Activated CD8-positive, alpha-beta memory T cell treated with anti-CD3 and anti-CD28 coated beads for 24 hours (primary cell): ENCODE measurements at regions not wholly inside any gene's neighbourhood (a gene's known extent, or its start where the extent isn't known, plus 50 kb on each side); places are given as distances from the start of the nearest gene placed in this dataset.
"Not testable (repeated sequence)": the region's sequence is repeated elsewhere in the genome, so short reads cannot be mapped to it uniquely, and the experiment has no call there.

ENCODE experiments used
- DNase-seq: peaks from one replicate; pipeline ENCODE4 v3.0.0-alpha.2; 2020

DNA sequence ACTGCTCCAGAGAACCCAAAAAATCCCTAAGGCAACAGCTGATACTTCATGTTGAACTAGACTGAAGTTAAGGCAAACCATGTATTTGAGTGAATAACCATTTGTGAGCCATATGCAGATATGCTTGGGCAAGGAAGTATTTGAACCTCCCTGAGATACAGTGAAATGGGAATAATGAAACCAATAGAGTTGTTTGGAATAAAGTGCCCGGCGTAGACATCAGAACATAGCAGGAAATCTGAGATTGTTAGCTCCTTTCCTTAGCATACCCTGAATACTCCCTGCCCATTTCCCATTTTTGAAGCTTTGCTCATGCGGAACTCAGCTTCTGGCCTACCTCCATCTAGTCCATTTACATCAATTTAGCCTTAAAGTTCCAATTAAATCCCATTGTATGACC, 611.9 kb downstream of the EFNA5 start:
- DNase-seq, result no peak

DNA sequence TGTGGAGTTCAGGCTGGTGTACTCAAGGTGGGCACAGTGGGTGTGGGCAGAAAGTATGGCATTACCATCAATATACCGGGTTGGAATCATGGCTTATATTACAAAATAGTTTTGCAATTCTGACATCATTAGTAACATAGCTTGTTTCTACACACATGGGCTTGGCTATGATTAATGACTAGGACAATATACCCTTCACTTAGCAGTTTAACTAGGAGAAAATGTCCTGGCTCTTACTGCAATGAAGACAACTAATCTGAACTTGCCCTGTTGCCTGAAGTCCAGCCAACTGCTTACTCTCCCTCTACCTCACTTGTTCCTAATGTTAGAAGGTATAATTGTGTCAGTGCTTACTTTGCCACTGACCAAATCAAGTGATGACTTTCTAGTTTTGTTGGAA, 612.5 kb downstream of the EFNA5 start:
- DNase-seq, result no peak

DNA sequence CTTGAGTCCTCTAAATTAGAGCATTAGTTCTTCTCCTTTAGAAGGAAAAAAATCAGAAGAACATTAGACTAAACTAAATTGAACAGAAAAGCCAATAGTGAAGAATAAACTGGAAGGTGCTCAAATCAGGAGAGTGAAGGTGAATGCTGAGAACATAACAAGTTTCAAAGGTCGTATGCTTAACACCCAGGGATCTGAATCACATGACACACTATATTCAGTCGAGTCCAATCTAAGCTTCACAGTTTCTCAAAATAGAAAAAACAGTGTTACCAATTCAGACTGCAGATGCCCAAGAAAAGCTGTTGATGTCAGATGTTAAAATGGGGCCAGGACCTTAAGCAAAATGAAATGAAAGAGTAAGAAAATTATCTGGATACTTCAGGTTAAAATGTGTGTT, 614.5 kb downstream of the EFNA5 start:
- DNase-seq, result no peak

DNA sequence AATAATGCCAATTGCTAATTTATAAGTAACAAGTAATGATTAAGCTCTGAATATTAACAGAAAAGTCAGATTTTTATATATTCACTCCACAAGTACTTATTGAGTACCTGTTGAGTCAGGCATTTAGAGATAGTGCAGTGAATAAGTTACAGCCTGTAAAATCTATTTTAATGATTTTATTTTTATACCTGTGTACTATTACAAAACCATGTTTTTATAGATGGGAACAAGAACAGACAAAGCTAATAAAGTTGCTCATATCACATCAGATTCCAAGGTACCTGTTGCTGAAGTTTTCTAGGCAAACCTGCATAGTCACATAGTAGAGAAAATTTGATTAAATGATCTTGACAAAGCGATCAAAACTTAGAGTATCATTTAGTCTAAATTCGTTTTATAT, 623.7 kb downstream of the EFNA5 start:
- DNase-seq, result no peak

DNA sequence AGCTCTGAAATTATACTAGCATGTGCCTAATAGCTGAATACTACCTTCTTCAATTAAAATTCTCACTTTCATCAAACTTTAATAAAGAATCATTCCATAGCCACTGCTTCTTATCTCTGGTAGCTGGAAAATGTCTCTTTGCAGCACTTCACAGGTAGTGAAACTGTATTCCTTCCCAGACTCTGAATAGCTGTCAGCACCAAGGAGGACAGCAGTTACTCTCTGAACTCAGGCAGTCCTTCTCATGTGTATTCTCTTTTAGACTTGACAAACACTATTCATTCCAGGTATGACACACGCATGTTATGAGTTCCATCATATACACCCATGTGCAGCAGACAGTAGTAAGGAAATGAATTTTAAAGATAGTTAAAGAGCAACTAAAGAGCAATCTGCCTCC, 627.1 kb downstream of the EFNA5 start:
- no peak for DNase-seq

DNA sequence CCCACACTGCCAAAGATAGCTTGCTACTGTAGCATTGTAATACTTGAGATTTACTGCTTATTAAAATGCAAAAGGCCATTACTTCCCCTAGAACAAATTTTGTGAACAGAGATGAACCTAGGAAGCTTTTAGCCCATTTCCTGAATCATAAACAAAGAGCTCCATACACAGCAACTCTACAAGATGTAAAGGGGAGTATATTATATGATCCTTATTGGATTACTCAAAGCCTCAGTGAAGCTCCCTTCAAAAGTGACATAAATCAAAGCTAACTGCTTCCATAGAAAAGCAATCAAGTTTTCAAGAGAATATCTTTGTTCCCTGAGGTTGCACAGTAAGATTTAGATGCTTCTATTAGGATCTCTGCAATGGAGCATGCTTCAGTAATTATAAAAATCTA, 629.8 kb downstream of the EFNA5 start:
- DNase-seq, result no peak

DNA sequence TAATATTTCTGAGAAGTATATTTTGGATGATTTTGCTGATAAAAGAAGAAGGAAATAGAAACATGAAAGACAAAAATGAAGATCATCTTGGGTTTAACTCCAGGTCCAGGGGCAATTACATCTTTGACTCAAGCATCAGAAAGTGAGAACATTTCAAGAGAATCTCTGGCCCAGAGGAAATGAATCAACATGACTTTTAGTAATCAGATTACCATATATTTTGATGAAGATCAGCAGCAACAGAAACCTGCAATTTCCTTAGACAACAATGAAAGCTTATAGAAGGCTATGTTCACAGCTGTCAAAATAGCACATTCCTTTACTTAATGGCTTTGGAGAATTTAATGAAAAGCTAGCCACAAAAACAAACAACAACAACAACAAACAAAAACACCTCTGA, 638.1 kb downstream of the EFNA5 start:
- no peak for DNase-seq

DNA sequence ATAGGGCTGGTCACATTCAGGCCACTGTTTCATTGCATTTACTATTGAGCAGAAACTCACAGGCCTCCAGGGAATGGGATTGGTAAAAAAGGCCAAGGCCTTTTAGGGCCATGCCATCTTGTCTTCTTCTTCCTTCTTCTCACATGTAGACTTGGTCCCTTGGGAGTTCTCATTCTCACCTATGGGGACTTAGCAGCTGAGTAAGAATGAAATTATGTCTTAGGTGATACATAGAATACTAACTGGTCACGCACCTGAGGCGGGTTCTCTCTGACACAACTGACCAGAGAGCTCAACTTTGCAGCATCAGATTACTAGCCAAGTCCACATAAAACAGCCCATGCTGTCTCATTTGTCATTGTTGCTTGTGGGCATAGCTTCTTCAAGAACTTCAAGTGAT, 641.8 kb downstream of the EFNA5 start:
- DNase-seq, result no peak

DNA sequence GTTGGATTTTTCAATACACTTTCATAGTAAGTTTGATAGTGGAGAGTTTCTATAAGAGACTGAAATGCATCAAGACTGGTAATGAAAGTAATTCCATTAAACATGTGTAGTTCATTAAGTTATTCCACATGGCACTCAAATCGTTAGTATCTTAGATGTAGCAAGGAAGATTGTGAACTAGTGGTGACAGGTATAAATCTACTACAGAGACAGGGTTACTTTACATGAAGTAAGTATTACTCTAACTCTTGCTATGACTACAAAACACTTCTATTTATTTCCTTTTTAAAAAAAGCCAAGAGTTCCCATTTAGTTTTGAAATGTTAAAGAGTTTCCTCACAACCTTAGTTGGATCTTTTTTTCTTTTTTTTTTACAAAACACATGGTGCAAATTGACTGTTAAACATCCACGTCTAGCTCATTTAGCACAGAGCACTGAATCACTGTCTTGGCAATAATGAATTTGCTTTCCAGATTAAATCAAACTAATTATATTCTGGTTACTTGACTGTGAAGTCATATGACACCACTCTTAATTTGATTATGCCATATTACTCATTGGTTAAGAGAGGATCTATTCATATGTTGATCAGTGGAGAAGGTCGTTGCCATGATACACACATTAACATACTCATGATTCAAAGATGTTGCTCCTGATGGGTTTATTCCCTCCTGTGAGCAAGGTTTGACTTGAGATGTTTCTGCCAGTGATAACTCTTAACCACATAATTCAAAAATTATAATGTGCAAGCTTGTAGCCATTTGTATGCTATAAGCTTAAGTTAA, 644.8 kb downstream of the EFNA5 start:
- no peak for DNase-seq

DNA sequence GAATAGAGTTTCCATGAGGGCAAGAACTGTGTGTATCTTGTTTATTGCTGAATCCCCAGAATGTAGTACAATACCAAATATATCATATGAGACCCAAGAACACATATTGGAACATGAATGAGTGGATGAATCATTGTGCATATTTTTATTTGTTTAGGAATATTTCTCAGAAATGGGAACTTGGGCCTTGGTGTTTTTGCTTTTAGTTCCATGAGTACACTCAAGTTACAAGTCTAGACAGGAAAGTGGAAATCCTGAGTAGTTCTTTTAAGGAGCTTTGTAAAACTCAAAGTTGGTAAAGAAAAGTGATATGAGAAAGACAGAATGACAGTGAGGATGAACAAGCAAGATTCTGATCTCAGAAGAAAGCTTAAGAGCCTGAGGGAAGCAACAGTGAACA, 647.0 kb downstream of the EFNA5 start:
- no peak for DNase-seq

DNA sequence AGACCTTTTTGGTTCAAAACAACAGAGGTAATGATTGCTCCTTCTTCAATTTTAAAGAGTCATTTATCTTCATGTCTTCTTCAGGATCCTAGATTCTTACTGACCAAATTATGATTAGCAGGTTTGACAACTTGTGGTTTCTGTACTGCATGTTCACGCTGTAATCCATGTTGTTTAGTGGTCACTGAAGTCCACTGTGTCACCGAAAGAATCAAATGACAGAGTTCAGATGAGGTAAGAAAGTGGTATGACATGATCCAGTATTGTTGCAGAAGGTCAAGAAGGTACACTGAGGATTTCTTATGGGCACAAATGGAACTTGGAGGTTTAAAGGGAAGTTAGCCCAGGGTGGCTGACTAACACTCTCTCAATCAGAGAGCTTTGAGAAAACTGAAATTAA, 649.2 kb downstream of the EFNA5 start:
- DNase-seq, result no peak

DNA sequence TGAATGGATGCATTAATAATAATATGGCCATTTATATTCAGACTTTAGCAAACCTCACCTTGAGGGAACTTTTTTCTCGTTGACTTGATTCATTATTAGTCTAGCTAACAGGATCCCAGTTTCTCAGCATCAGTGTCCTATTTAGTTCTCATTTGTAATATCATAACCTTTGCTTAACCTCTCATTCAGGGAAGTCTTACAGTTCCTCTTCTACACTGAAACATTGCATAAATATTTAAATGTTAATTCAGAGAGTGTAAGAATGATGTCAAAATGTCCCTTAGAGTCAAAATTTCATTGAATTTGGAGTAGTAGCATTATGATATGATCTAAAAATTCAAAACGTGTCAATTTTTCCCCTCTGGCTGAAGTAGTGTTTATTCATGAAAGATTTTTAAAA, 650.1 kb downstream of the EFNA5 start:
- no peak for DNase-seq

DNA sequence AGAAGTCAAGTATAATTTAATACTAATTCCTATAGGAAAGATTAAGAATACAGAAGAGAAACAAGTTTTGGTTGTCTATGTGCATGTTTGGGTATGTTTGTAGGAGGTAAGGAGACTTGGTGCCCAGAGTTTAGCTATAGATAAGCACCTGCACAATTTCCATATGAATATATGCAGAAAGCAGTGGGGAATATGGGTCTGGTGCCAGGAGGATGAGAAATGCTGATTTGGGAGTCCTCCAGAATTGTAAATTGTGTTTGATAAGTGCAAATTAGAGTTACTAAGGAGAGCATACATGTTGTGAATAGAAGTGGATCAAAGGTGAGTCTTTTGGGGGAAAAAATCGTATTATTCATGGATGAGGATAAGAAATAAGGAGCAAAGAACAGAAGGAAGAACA, 653.1 kb downstream of the EFNA5 start:
- DNase-seq, result no peak

DNA sequence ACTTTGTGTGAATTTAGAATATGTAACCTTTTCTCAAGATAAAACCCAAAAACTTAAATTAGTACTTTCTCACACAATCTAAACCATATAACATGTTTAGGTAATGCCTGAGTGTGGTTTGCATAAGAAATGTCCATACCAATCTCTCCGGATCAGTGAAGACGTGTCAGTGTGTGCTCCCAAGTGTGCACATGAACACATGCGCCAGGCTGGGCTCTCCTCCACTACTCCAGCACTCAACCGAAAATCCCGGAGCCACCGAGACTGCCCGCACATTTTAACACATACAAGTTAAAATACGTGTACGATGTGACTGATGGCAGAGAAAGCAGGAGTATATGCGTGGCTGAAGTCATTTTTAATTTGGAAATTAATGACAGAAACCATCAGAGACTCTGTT, 658.4 kb downstream of the EFNA5 start:
- DNase-seq, result no peak

DNA sequence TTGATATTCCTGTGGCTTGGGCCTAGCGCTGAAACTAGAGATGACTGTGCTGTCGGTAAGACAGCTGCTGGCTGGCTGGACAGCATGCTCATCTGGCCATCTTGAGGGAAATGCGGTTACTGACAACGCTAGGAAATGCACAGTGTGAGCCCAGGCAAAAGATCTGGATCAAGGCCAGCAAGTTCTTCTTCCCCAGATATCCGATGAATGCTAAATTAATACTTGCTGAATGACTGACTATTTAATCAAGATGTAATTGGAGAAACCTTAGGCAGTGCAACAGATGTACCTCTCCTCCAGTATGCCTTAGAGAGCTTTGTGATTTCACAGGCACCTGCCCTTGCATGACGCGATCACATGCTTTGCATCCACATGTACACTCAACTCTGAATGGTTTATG, 659.1 kb downstream of the EFNA5 start:
- no peak for DNase-seq

DNA sequence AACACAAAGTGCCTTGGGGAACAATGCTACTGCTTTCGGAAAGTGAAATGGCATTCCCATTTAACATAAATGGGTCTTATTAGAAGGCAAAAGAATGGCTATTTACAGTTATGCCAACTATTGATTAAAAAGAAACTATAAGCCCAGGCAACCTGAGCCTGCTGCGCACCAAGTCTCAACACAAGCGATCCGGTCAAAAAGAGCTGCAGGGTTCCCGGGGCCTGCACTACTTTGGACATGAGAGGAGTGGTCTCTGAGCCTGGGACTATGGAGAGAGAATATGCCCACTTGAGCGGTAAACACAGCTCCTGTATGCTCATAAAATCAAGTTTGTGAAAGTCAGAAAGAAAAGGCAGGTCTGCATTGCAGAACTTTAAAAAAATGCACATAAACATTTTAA, 660.7 kb downstream of the EFNA5 start:
- DNase-seq, result no peak

DNA sequence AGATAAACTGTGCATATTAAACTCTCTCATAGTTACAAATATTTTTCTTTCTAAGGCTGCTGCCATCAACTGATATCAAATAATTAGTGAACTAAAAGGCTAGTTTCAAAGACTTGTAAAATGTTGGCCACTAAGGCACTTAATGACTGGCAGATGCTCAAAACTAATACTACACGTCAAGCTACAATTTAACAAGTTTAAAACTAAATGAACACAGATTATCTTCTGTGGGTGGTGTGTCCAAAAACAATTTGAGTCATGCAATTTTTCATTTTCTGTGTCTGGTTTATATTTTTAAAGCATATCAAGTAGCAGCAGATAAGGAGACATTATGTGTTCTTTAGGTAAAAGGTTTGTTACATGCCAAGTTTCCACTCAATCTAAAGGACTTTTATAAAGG, 665.1 kb downstream of the EFNA5 start:
- DNase-seq, result no peak

DNA sequence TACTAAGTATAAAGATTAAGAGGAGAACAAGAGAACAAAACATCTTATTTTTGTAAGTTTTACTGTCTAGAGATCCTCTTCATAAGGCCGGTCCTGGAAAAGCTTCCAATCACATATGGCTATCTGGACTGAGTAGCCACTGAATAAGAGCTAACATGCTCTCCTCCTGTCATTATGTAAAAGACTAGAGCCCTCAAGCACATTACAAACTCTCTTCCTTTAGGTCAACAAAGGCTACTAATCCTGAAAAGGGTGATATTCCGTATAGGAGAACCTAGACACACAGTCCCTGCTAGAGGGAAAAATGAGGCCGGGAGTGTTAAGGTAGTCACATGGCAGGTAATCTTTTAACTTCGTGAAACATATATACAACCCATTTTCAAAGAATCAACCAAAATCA, 665.6 kb downstream of the EFNA5 start:
- DNase-seq, result no peak

DNA sequence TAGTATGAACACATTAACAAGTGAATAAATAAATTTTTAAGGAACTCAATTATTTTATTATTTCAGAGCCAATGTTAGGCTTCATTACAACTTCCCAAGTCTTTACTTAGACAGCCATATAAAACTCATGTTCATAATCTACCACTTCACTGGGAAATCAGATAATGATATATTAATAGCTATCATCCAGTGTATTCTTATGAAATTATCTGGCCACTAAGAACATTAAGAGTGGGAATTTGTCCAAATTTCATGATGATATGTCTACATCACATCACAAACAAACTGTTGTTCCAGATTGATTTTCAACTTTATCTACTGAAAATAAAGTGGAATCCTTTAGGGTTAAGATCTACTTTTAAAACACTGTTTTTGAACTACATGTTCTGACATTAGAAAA, 668.6 kb downstream of the EFNA5 start:
- no peak for DNase-seq

DNA sequence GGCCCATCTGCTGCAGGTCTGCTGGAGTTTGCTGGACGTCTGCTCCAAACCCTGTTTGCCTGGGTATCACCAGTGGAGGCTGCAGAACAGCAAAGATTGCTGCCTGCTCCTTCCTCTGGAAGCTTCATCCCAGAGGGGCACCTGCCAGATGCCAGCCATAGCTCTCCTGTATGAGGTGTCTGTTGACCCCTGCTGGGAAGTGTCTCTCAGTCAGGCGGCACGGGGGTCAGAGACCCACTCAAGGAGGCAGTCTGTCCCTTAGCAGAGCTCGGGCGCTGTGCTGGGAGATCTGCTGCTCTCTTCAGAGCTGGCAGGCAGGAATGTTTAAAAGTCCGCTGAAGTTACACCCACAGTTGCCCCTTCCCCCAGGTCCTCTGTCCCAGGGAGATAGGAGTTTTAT, 671.2 kb downstream of the EFNA5 start:
- not testable (repeated sequence) for DNase-seq

DNA sequence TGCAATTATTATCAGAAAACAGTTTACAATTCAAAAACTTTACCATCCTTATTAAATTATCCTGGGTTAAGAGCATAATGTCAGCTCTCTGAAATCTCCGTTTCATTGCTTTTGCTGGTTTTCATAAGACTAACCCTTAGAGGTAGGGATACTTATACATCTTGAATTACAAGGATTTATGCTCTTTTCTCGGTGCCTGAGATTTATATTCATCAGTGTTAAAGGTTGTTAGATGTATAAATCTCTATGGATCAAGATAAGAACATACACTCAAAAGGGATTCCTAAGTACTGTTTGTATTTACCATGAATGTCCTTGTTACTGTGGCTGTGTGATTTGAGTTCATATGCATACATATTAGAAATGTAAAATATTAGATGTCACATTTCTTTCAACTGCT, 684.7 kb downstream of the EFNA5 start:
- DNase-seq, result no peak

DNA sequence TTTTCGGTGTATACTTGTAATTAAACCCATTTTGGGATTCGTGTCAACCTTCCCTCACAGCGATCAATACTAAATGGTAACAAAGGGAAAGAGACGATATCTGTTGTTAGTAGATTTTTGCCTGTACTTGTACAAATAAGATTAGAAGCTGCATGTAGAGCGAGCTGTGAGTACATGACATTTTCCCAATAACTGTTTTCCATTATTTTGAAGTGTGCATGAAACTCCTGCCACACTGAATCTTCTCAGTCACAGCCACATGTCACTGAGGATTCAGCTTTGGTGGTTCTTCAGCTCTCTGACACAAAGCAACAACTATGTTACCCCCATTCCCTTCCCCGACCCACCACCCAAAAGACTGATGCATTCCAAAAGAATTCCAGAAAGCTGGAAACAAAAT, 685.6 kb downstream of the EFNA5 start:
- no peak for DNase-seq

DNA sequence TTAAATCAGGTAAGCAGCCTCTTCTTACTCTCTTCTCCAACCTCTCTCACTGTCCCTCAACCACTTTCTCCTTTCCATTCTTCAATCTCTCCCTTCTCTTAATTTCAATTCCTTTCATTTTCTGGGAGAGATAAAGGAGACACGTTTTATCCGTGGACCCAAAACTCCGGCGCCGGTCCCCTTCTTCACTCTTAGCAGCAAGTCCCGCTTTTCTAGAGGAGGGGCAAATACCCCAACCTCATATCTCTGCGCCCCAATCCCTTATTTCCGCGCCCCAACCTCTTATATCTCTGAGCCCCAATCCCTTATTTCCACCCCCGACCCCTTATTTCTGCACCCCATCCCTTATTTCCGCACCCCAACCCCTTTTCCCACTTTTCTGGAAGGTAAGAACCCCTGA, 691.6 kb downstream of the EFNA5 start:
- not testable (repeated sequence) for DNase-seq

DNA sequence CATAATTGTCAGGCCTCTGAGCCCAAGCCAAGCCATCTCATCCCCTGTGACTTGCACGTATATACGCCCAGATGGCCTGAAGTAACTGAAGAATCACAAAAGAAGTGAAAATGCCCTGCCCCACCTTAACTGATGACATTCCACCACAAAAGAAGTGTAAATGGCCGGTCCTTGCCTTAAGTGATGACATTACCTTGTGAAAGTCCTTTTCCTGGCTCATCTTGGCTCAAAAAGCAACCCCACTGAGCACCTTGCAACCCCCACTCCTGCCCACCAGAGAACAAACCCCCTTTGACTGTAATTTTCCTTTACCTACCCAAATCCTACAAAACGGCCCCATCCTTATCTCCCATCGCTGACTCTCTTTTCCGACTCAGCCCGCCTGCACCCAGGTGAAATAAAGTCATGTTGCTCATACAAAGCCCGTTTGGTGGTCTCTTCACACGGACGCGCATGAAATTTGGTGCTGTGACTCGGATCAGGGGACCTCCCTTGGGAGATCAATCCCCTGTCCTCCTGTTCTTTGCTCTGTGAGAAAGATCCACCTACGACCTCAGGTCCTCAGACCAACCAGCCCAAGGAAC, 692.1 kb downstream of the EFNA5 start:
- DNase-seq, result not testable (repeated sequence)

DNA sequence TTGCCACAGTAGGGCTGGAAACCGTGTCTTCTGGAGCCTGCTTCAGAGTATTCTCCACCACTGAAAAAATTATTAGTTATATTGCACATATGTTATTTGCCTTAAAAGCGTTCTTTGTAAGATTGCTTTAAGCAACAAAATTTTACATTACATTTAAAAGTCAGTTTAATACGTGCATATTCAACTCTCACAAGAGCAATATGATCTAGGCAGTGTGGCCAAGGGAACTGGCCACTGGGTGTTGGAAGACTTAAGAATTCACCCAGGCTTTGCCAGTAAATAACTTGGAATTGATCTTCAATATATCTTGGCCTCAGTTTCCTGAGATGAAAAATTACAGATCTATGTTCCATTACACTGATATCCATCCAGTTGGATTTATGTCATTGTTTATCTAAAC, 694.4 kb downstream of the EFNA5 start:
- DNase-seq, result no peak
